T-helper 1 cell treated with Interleukin-12 subunit alpha and Interleukin-12 subunit beta and Interleukin-4 antibody, amounts not matched to agents 30 μg/mL and 1 μg/mL, for 36 hours (primary cell): ENCODE measurements at regions not wholly inside any gene's neighbourhood (a gene's known extent, or its start where the extent isn't known, plus 50 kb on each side); places are given as distances from the start of the nearest gene placed in this dataset.
A peak's percentile ranks its signal among the peaks of the same experiment; 100 is the strongest.

Source experiments
- H3K27ac Mint-ChIP-seq: one replicate; pipeline ENCODE4 v1.8.0; 2021; ENCODE audit warnings: mild to moderate bottlenecking, mixed read lengths
- H3K27me3 Mint-ChIP-seq: one replicate; pipeline ENCODE4 v1.8.0; 2021; ENCODE audit warnings: low read depth, mixed read lengths
- H3K36me3 Mint-ChIP-seq: one replicate; pipeline ENCODE4 v1.8.0; 2021; ENCODE audit warnings: low read depth, mixed read lengths
- H3K4me1 Mint-ChIP-seq: one replicate; pipeline ENCODE4 v1.8.0; 2021; ENCODE audit warnings: low read depth, mixed read lengths
- H3K4me3 Mint-ChIP-seq: one replicate; pipeline ENCODE4 v1.8.0; 2021; ENCODE audit warnings: mild to moderate bottlenecking, moderate library complexity, mixed read lengths
- H3K9me3 Mint-ChIP-seq: one replicate; pipeline ENCODE4 v1.8.0; 2021; ENCODE audit warnings: mixed read lengths

GRCh38 chr1:181160322-181160721 lies 71.8 kb downstream of the IER5 start:
- Mint-ChIP-seq H3K27ac (peak overlapping the region; percentile 89), H3K4me3 (peak overlapping the region; percentile 54), H3K9me3 (peaks cover 40% of the 10 kb centered on the region), H3K4me1 (peaks cover 29% of the 10 kb centered on the region), H3K27me3 (peaks cover 44% of the 10 kb centered on the region), H3K36me3 (peaks cover 30% of the 10 kb centered on the region)

- Mint-ChIP-seq H3K4me1 (peaks cover 31% of the 10 kb centered on the region), H3K4me3 (no peak overlapping the region), H3K36me3 (peaks cover 28% of the 10 kb centered on the region), H3K27ac (peak overlapping the region; percentile 47), H3K27me3 (peaks cover 37% of the 10 kb centered on the region), H3K9me3 (peaks cover 42% of the 10 kb centered on the region)
These were observed 72.7 kb downstream of the IER5 start for GRCh38 chr1:181160998-181161870.

GRCh38 chr1:181163662-181164061 lies 75.2 kb downstream of the IER5 start:
- Mint-ChIP-seq H3K27me3 (peaks cover 28% of the 10 kb centered on the region), H3K36me3 (peaks cover 31% of the 10 kb centered on the region), H3K4me1 (peaks cover 26% of the 10 kb centered on the region), H3K9me3 (peaks cover 42% of the 10 kb centered on the region), H3K4me3 (no peak overlapping the region), H3K27ac (no peak overlapping the region)

GRCh38 chr1:181166377-181167196 lies 78.1 kb downstream of the IER5 start:
- Mint-ChIP-seq H3K4me3 (no peak overlapping the region), H3K27ac (no peak overlapping the region), H3K36me3 (peaks cover 25% of the 10 kb centered on the region), H3K9me3 (peaks cover 34% of the 10 kb centered on the region), H3K27me3 (peaks cover 28% of the 10 kb centered on the region), H3K4me1 (peaks cover 5% of the 10 kb centered on the region)

GRCh38 chr1:181169281-181169865 lies 80.9 kb downstream of the IER5 start:
- Mint-ChIP-seq H3K27ac (no peak overlapping the region), H3K9me3 (peaks cover 20% of the 10 kb centered on the region), H3K27me3 (peaks cover 26% of the 10 kb centered on the region), H3K4me1 (peaks cover 5% of the 10 kb centered on the region), H3K4me3 (no peak overlapping the region), H3K36me3 (peaks cover 10% of the 10 kb centered on the region)

GRCh38 chr1:181170194-181170593 lies 81.7 kb downstream of the IER5 start:
- H3K27ac Mint-ChIP-seq, result no peak overlapping the region
- H3K4me3 Mint-ChIP-seq, result no peak overlapping the region
- H3K9me3 Mint-ChIP-seq, result peaks cover 15% of the 10 kb centered on the region
- H3K27me3 Mint-ChIP-seq, result peaks cover 22% of the 10 kb centered on the region
- H3K4me1 Mint-ChIP-seq, result peaks cover 5% of the 10 kb centered on the region
- peaks cover 7% of the 10 kb centered on the region for H3K36me3 Mint-ChIP-seq

GRCh38 chr1:181172082-181172481 lies 83.6 kb downstream of the IER5 start:
- Mint-ChIP-seq H3K4me3 (no peak overlapping the region), H3K27ac (no peak overlapping the region), H3K9me3 (peaks cover 12% of the 10 kb centered on the region), H3K27me3 (peaks cover 31% of the 10 kb centered on the region), H3K36me3 (peaks cover 2% of the 10 kb centered on the region), H3K4me1 (no peaks in the 10 kb centered on the region)

GRCh38 chr1:181173761-181174447 lies 85.4 kb downstream of the IER5 start:
- no peak overlapping the region for H3K4me3 Mint-ChIP-seq
- H3K36me3 Mint-ChIP-seq, result peaks cover 2% of the 10 kb centered on the region
- H3K4me1 Mint-ChIP-seq, result no peaks in the 10 kb centered on the region
- H3K9me3 Mint-ChIP-seq, result peaks cover 12% of the 10 kb centered on the region
- peaks cover 39% of the 10 kb centered on the region for H3K27me3 Mint-ChIP-seq
- H3K27ac Mint-ChIP-seq, result no peak overlapping the region

- Mint-ChIP-seq H3K36me3 (peaks cover 2% of the 10 kb centered on the region), H3K9me3 (peaks cover 12% of the 10 kb centered on the region), H3K27ac (no peak overlapping the region)
These were observed 86.4 kb downstream of the IER5 start for GRCh38 chr1:181174861-181175260.

GRCh38 chr1:181175356-181175910 lies 86.9 kb downstream of the IER5 start:
- Mint-ChIP-seq H3K4me3 (no peak overlapping the region), H3K9me3 (peaks cover 12% of the 10 kb centered on the region), H3K4me1 (peaks cover 11% of the 10 kb centered on the region), H3K27me3 (peaks cover 48% of the 10 kb centered on the region), H3K36me3 (peaks cover 2% of the 10 kb centered on the region), H3K27ac (no peak overlapping the region)

More at GRCh38 chr1:181174861-181175260, 86.4 kb downstream of the IER5 start:
- Mint-ChIP-seq H3K27me3 (peaks cover 44% of the 10 kb centered on the region), H3K4me3 (no peak overlapping the region), H3K4me1 (peaks cover 5% of the 10 kb centered on the region)

GRCh38 chr1:181175955-181176354 lies 87.5 kb downstream of the IER5 start:
- peaks cover 46% of the 10 kb centered on the region for H3K27me3 Mint-ChIP-seq
- H3K9me3 Mint-ChIP-seq, result peaks cover 12% of the 10 kb centered on the region
- no peak overlapping the region for H3K27ac Mint-ChIP-seq
- H3K4me1 Mint-ChIP-seq, result peaks cover 11% of the 10 kb centered on the region
- H3K36me3 Mint-ChIP-seq, result peaks cover 2% of the 10 kb centered on the region
- no peak overlapping the region for H3K4me3 Mint-ChIP-seq

GRCh38 chr1:181178241-181178879 lies 89.9 kb downstream of the IER5 start:
- Mint-ChIP-seq H3K27ac (no peak overlapping the region), H3K27me3 (peaks cover 34% of the 10 kb centered on the region), H3K4me1 (peaks cover 11% of the 10 kb centered on the region), H3K4me3 (no peak overlapping the region), H3K9me3 (peaks cover under 1% of the 10 kb centered on the region), H3K36me3 (no peaks in the 10 kb centered on the region)

GRCh38 chr1:181179279-181179986 lies 90.9 kb downstream of the IER5 start:
- peaks cover 34% of the 10 kb centered on the region for H3K27me3 Mint-ChIP-seq
- H3K9me3 Mint-ChIP-seq, result no peaks in the 10 kb centered on the region
- no peaks in the 10 kb centered on the region for H3K36me3 Mint-ChIP-seq
- no peak overlapping the region for H3K4me3 Mint-ChIP-seq
- no peak overlapping the region for H3K27ac Mint-ChIP-seq
- peaks cover 11% of the 10 kb centered on the region for H3K4me1 Mint-ChIP-seq
